Bronchial epithelial cell (primary cell): ENCODE measurements at regions not wholly inside any gene's neighbourhood (a gene's known extent, or its start where the extent isn't known, plus 50 kb on each side); places are given as distances from the start of the nearest gene placed in this dataset.
A peak's percentile ranks its signal among the peaks of the same experiment; 100 is the strongest.

Source experiments
- DNase-seq: peaks from one replicate; pipeline ENCODE4 v3.0.0-alpha.2; 2010; ENCODE audit warnings: low read depth
- FAIRE-seq: peaks from 2 replicates; lab custom pipeline; 2011; peaks lifted over from hg19 to GRCh38; lab: Jason Lieb, UNC
- H3K27me3 ChIP-seq: 2 replicates; pipeline ENCODE4 v1.5.1; 2011; ENCODE audit warnings: low read length; ENCODE audit not compliant: control insufficient read depth, insufficient read depth
- H3K36me3 ChIP-seq: 2 replicates; pipeline ENCODE4 v1.5.1; 2011; ENCODE audit warnings: low read length; ENCODE audit not compliant: control insufficient read depth, insufficient read depth
- H3K4me3 ChIP-seq: 2 replicates; pipeline ENCODE4 v1.5.1; 2011; ENCODE audit warnings: mild to moderate bottlenecking, low read depth, low read length, control low read depth
- CTCF ChIP-seq: IDR thresholded peaks from 2 replicates; pipeline ENCODE4 v1.5.1; 2011; ENCODE audit warnings: mild to moderate bottlenecking, moderate library complexity, low read length, control low read depth, inconsistent platforms; ENCODE audit not compliant: insufficient read depth, severe bottlenecking

GRCh38 chr6:145490068-145490467 is 245.3 kb downstream of the EPM2A start:
- FAIRE-seq (no peak), DNase-seq (no peak)
- no peak for TF ChIP-seq CTCF
- Histone ChIP-seq H3K27me3 (no peaks in the 10 kb centered on the region), H3K4me3 (no peak overlapping the region), H3K36me3 (no peaks in the 10 kb centered on the region)

GRCh38 chr6:145491126-145491525 is 244.2 kb downstream of the EPM2A start:
- no peak overlapping the region for H3K4me3 ChIP-seq
- no peak for FAIRE-seq

GRCh38 chr6:145497006-145497405 is 238.3 kb downstream of the EPM2A start:
- TF ChIP-seq CTCF: no peak
- H3K27me3 ChIP-seq: no peaks in the 10 kb centered on the region
- H3K4me3 ChIP-seq: no peak overlapping the region
- DNase-seq: no peak
- H3K36me3 ChIP-seq: no peaks in the 10 kb centered on the region
- no peak for FAIRE-seq

More at GRCh38 chr6:145491126-145491525, 244.2 kb downstream of the EPM2A start:
- no peaks in the 10 kb centered on the region for H3K27me3 ChIP-seq
- no peaks in the 10 kb centered on the region for H3K36me3 ChIP-seq
- TF ChIP-seq CTCF: peak; percentile 8
- DNase-seq: no peak

- Histone ChIP-seq H3K36me3 (no peaks in the 10 kb centered on the region), H3K27me3 (no peaks in the 10 kb centered on the region), H3K4me3 (no peak overlapping the region)
- TF ChIP-seq CTCF: no peak
- FAIRE-seq: no peak
- no peak for DNase-seq
Observed at GRCh38 chr6:145498425-145498824, 236.9 kb downstream of the EPM2A start.

DNA sequence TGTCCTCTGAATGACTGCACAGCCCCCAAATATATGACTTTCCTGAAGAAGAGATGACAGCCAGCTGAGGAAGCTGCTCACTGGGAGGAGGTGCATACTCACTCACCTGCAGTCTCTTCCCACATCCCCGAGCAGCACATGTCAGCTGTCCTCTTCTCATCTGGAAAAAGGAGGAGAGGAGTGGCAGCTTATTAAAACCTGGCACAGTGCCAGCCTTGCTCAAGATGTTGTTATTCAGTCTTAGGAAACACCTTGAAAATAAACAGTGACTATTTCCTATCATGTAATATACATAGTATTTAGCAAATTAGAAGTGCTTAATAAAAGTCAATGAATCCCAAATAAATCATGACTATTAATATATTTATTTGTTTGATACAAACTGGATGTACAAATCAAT is 232.9 kb downstream of the EPM2A start:
- Histone ChIP-seq H3K4me3 (no peak overlapping the region), H3K27me3 (no peaks in the 10 kb centered on the region), H3K36me3 (no peaks in the 10 kb centered on the region)
- FAIRE-seq (no peak), DNase-seq (peak; percentile 77)
- no peak for TF ChIP-seq CTCF

GRCh38 chr6:145506136-145506535 is 229.2 kb downstream of the EPM2A start:
- no peak overlapping the region for H3K4me3 ChIP-seq
- H3K27me3 ChIP-seq: no peaks in the 10 kb centered on the region
- TF ChIP-seq CTCF: no peak
- H3K36me3 ChIP-seq: no peaks in the 10 kb centered on the region
- DNase-seq (no peak), FAIRE-seq (no peak)
